Neural crest cell (in vitro differentiated cells): ENCODE measurements at regions not wholly inside any gene's neighbourhood (a gene's known extent, or its start where the extent isn't known, plus 50 kb on each side); places are given as distances from the start of the nearest gene placed in this dataset.
A peak's percentile ranks its signal among the peaks of the same experiment; 100 is the strongest.

Source experiments
- DNase-seq: peaks from one replicate; pipeline ENCODE4 v3.0.0; 2021; ENCODE audit warnings: low read depth, mixed read lengths, low spot score
- H3K27ac Mint-ChIP-seq: one replicate; pipeline ENCODE4 v1.8.0; 2021; ENCODE audit warnings: mild to moderate bottlenecking, mixed read lengths; ENCODE audit not compliant: unreplicated experiment
- H3K27me3 Mint-ChIP-seq: 2 replicates; pipeline ENCODE4 v1.8.0; 2021; ENCODE audit warnings: low read depth, mild to moderate bottlenecking, mixed read lengths
- H3K36me3 Mint-ChIP-seq: 2 replicates; pipeline ENCODE4 v1.8.0; 2021; ENCODE audit warnings: low read depth, mild to moderate bottlenecking, mixed read lengths
- H3K4me1 Mint-ChIP-seq: 2 replicates; pipeline ENCODE4 v1.8.0; 2021; ENCODE audit warnings: mixed read lengths
- H3K4me3 Mint-ChIP-seq: one replicate; pipeline ENCODE4 v1.8.0; 2021; ENCODE audit warnings: mild to moderate bottlenecking, mixed read lengths
- H3K9me3 Mint-ChIP-seq: 2 replicates; pipeline ENCODE4 v1.8.0; 2021; ENCODE audit warnings: mixed read lengths
- CTCF ChIP-seq: fragments of 200-600 bp; sonication (generic); conservative IDR thresholded peaks from 2 replicates; pipeline ENCODE4 v1.5.0; 2021; ENCODE audit warnings: antibody characterized with exemption, mild to moderate bottlenecking

DNA sequence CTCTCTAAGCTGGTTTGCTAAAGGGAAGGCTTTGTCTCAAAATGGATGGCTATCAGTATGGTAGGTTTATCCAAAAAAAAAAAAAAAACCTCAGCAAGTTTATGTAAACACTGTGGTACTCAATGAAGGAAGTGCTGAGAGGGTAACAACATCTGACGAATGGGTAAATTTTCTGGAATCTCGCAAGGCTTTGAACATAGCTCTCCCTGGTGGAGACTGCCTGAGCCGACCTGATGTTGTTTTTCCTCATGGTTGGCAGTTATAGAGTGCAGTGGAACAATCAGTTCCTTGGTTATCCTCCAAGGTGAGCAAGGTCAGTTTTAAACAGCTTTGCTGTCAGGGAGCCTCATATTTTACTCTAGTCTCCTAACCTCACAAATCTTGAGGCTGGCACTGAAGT is 94.6 kb downstream of the ZPLD1 start:
- Mint-ChIP-seq H3K4me3 (no peak overlapping the region), H3K27ac (no peak overlapping the region), H3K9me3 (no peaks in the 10 kb centered on the region), H3K27me3 (no peaks in the 10 kb centered on the region), H3K4me1 (peaks cover 4% of the 10 kb centered on the region), H3K36me3 (no peaks in the 10 kb centered on the region)
- TF ChIP-seq CTCF: peak; percentile 53
- DNase-seq: no peak

GRCh38 chr3:102530415-102531181 is 95.8 kb downstream of the ZPLD1 start:
- no peaks in the 10 kb centered on the region for H3K27me3 Mint-ChIP-seq
- no peak overlapping the region for H3K4me3 Mint-ChIP-seq
- no peak overlapping the region for H3K27ac Mint-ChIP-seq
- H3K9me3 Mint-ChIP-seq: no peaks in the 10 kb centered on the region
- TF ChIP-seq CTCF: no peak
- DNase-seq: no peak
- H3K4me1 Mint-ChIP-seq: peaks cover 4% of the 10 kb centered on the region
- H3K36me3 Mint-ChIP-seq: no peaks in the 10 kb centered on the region

DNA sequence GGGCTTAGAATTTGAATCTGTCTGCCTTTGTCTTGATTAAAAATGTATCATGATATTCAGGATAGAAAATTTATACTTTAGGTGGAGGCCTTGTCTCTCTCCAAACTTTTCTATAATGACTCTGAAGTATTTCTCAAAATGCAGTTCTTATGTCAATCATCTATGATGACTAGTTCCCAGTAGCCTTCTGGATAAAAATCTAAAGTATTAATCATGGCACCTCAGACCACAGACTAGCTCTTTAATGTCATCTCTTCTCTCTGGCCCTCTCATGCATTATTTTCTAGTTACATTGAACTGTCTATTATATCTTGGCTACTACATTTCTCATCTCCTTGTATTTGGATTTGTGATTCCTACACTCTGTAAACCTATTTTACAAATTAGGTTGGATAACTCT is 96.9 kb downstream of the ZPLD1 start:
- Mint-ChIP-seq H3K9me3 (no peaks in the 10 kb centered on the region), H3K4me3 (no peak overlapping the region), H3K36me3 (no peaks in the 10 kb centered on the region), H3K27ac (no peak overlapping the region), H3K4me1 (peaks cover 3% of the 10 kb centered on the region), H3K27me3 (no peaks in the 10 kb centered on the region)
- no peak for TF ChIP-seq CTCF
- DNase-seq: no peak

DNA sequence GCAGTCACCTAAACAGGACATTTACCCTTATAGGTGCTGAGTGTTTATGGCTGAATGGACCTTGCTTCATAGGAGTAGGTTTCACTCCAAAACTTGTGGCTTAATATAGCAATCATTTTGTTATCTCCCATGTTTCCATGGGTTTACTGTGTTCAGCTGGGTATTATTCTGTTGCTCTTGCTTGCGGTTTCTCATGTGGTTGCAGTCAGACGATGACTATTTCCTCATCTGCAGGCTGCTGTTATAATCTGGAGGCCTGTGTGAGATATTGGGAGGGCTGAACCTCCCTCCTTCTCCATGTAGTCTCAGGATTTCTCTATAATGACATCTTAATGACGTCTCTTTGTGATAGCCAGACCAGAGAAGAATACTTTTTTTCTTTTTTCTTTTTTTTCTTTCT is 98.1 kb downstream of the ZPLD1 start:
- H3K36me3 Mint-ChIP-seq: no peaks in the 10 kb centered on the region
- no peak for DNase-seq
- peaks cover under 1% of the 10 kb centered on the region for H3K27me3 Mint-ChIP-seq
- H3K4me1 Mint-ChIP-seq: no peaks in the 10 kb centered on the region
- H3K9me3 Mint-ChIP-seq: no peaks in the 10 kb centered on the region
- no peak for TF ChIP-seq CTCF
- H3K4me3 Mint-ChIP-seq: no peak overlapping the region
- H3K27ac Mint-ChIP-seq: no peak overlapping the region

DNA sequence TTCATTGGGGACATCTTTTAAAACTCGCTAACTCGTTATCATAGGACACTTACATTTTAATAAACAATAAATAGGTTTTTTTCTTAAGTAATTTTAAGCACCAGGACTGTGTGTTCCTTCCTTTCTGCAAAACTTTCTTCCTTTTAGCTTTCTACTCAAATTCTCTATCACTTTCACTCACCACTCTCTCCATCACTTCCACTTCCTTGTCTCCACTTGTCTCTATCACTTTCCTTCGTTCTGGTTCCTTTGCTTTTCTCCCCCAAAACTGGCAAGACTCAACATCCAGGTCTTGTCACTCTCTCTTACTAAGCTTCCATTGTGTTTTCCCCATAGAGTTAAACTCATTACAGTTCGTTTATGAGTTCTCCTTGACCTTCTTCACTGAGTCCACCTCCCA is 99.0 kb downstream of the ZPLD1 start:
- Mint-ChIP-seq H3K9me3 (no peaks in the 10 kb centered on the region), H3K4me3 (no peak overlapping the region), H3K36me3 (no peaks in the 10 kb centered on the region), H3K27me3 (peaks cover 6% of the 10 kb centered on the region), H3K4me1 (no peaks in the 10 kb centered on the region), H3K27ac (no peak overlapping the region)
- no peak for TF ChIP-seq CTCF
- DNase-seq: no peak
